GM12891 (cell line): ENCODE measurements at regions not wholly inside any gene's neighbourhood (a gene's known extent, or its start where the extent isn't known, plus 50 kb on each side); places are given as distances from the start of the nearest gene placed in this dataset.

Experiments used
- PAX5 ChIP-seq: IDR thresholded peaks from 2 replicates; pipeline ENCODE4 v1.6.1; 2011; ENCODE audit warnings: low read length, moderate library complexity, mild to moderate bottlenecking; ENCODE audit not compliant: insufficient read depth, severe bottlenecking
- POLR2A ChIP-seq: IDR thresholded peaks from 2 replicates; pipeline ENCODE4 v1.6.1; 2011; ENCODE audit warnings: low read depth, low read length, control low read depth
- POLR2AphosphoS5 ChIP-seq: IDR thresholded peaks from 2 replicates; pipeline ENCODE4 v1.6.1; 2011; ENCODE audit warnings: low read depth, low read length, control low read depth
- POU2F2 ChIP-seq: IDR thresholded peaks from 2 replicates; pipeline ENCODE4 v1.6.1; 2011; ENCODE audit warnings: low read depth, mild to moderate bottlenecking, control low read depth, low read length, moderate library complexity
- SPI1 ChIP-seq: IDR thresholded peaks from 2 replicates; pipeline ENCODE4 v1.6.1; 2011; ENCODE audit warnings: low read depth, low read length, control low read depth
- TAF1 ChIP-seq: IDR thresholded peaks from 2 replicates; pipeline ENCODE4 v1.6.1; 2011; ENCODE audit warnings: low read depth, low read length, control low read depth

- no peak for TF ChIP-seq POLR2A
- no peak for TF ChIP-seq POLR2AphosphoS5
- TF ChIP-seq TAF1 = no peak
- no peak for TF ChIP-seq PAX5
- no peak for TF ChIP-seq SPI1
- TF ChIP-seq POU2F2 = no peak
Measured at GRCh38 chr18:32545631-32546030, 74.9 kb upstream of the GAREM1 start.
